T-helper 2 cell treated with Interferon-gamma antibody and Interleukin-4, amounts not matched to agents 5 μg/mL and 100 μg/mL, for 36 hours (primary cell): ENCODE measurements at regions not wholly inside any gene's neighbourhood (a gene's known extent, or its start where the extent isn't known, plus 50 kb on each side); places are given as distances from the start of the nearest gene placed in this dataset.
"Not testable (repeated sequence)": the region's sequence is repeated elsewhere in the genome, so short reads cannot be mapped to it uniquely, and the experiment has no call there.

Source experiments
- DNase-seq: peaks from one replicate; pipeline ENCODE4 v3.0.0; 2021; ENCODE audit warnings: low spot score
- H3K27ac Mint-ChIP-seq: one replicate; pipeline ENCODE4 v1.8.0; 2021; ENCODE audit warnings: mild to moderate bottlenecking, mixed read lengths
- H3K27me3 Mint-ChIP-seq: one replicate; pipeline ENCODE4 v1.8.0; 2021; ENCODE audit warnings: low read depth, mixed read lengths
- H3K36me3 Mint-ChIP-seq: one replicate; pipeline ENCODE4 v1.8.0; 2021; ENCODE audit warnings: low read depth, mixed read lengths
- H3K4me1 Mint-ChIP-seq: one replicate; pipeline ENCODE4 v1.8.0; 2021; ENCODE audit warnings: low read depth, mixed read lengths
- H3K4me3 Mint-ChIP-seq: one replicate; pipeline ENCODE4 v1.8.0; 2022; ENCODE audit warnings: mild to moderate bottlenecking, moderate library complexity, mixed read lengths
- H3K9me3 Mint-ChIP-seq: one replicate; pipeline ENCODE4 v1.8.0; 2021; ENCODE audit warnings: mixed read lengths

DNA sequence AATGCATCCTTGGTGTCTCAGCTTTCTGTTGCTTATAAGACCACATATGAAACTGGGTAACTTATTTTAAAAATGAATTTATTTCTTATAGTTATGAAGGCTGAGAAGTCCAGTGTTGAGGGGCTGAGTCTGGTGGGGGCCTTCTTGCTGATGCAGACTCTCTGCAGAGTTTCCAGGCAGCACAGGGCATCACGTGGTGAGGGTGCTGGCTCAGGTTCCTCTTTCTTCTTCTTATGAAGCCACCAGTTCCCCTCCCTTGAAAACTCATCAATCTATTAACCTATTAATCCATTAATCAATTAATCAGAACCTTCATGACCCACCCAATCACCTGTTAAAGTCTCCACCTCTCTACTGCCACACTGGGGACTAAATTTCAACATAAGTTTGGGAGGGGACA lies 595.6 kb upstream of the NRP1 start:
- Mint-ChIP-seq H3K27me3 (no peaks in the 10 kb centered on the region), H3K4me3 (no peak overlapping the region), H3K4me1 (no peaks in the 10 kb centered on the region), H3K27ac (no peak overlapping the region), H3K36me3 (no peaks in the 10 kb centered on the region), H3K9me3 (no peaks in the 10 kb centered on the region)
- no peak for DNase-seq

DNA sequence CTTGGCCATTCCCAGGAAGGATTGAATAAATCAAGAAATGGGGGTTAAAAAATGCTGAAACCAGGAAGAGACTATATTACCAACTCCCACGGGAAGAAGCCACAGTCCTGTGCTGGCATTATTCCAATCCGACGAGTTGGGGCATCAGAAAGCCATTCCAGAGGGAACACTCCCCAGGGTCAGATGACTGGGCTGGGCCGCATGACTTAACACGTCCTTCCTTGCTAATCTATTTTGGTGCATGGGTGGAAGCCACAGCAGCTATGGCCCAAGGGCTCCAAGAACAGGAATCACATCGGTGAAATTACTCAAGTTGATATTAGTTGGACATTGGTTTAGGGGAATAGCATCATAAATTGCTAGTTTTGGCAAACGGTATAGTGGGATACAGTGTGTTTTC lies 592.9 kb upstream of the NRP1 start:
- Mint-ChIP-seq H3K4me3 (no peak overlapping the region), H3K36me3 (no peaks in the 10 kb centered on the region), H3K4me1 (no peaks in the 10 kb centered on the region), H3K27ac (no peak overlapping the region), H3K27me3 (no peaks in the 10 kb centered on the region), H3K9me3 (no peaks in the 10 kb centered on the region)
- no peak for DNase-seq

DNA sequence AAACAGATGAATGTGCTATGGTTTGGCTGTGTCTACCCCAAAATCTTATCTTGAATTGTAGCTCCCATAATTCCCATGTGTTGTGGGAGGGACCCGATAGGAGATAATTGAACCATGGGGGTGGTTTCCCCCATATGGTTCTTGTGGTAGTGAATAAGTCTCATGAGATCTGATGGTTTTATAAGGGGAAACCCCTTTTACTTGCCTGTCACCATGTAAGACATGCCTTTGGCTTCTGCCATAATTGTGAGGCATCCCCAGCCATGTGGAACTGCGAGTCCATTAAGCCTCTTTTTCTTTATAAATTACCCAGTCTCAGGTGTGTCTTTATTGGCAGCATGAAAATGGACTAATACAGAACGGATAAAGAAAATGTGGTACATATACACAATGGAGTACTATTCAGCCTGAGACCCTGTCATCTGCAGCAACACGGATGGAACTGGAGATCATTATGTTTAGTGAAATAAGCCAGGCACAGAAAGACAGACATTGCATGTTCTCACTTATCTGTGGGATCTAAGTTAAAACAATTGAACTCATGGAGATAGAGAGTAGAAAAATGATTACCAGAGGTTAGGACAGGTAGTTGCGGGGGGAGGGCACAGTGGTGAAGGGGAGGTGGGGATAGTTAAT lies 587.6 kb upstream of the NRP1 start:
- DNase-seq, result no peak
- no peaks in the 10 kb centered on the region for H3K4me1 Mint-ChIP-seq
- H3K4me3 Mint-ChIP-seq, result no peak overlapping the region
- no peaks in the 10 kb centered on the region for H3K27me3 Mint-ChIP-seq
- H3K9me3 Mint-ChIP-seq, result no peaks in the 10 kb centered on the region
- no peaks in the 10 kb centered on the region for H3K36me3 Mint-ChIP-seq
- H3K27ac Mint-ChIP-seq, result no peak overlapping the region

DNA sequence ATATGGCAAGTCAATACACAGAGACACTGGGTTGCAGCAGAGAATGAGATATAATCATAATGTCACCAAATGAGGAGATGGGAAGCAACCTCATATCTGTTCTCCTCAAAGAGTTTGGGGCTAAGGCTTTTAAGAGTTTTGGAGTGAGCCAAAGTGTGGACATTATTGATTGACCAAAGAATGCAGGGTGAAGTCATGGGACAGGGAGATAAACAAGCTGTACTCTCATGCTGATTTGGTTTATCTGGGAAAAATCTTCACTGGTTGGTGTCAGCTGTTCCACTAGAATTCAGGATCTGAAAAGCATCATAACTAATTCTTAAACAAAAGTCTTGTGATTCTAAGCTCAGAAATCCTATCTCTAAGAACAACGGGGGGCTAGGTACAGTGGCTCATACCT lies 585.9 kb upstream of the NRP1 start:
- no peak for DNase-seq
- Mint-ChIP-seq H3K27ac (no peak overlapping the region), H3K4me3 (no peak overlapping the region), H3K9me3 (no peaks in the 10 kb centered on the region), H3K4me1 (no peaks in the 10 kb centered on the region), H3K27me3 (no peaks in the 10 kb centered on the region), H3K36me3 (no peaks in the 10 kb centered on the region)

DNA sequence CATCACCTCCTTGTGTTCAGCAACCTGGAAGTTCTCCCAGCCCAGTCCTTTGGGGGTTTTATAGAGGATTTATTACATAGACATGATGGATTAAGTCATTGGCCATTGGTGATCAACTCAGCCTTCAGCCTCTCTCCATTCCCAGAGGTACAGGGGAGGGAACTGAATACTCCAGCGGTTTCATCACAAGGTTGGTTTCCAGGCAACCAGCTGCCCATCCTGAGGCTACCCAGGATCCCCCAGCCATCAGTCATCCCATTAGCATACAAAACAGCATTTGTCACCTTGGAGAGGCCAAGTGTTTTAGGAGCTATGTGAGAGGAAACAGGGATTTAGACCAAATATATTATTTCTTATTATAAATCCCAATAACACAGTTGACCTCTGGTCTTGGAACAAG lies 584.8 kb upstream of the NRP1 start:
- Mint-ChIP-seq H3K9me3 (no peaks in the 10 kb centered on the region), H3K27me3 (no peaks in the 10 kb centered on the region), H3K36me3 (no peaks in the 10 kb centered on the region), H3K4me1 (no peaks in the 10 kb centered on the region), H3K4me3 (no peak overlapping the region), H3K27ac (no peak overlapping the region)
- no peak for DNase-seq

DNA sequence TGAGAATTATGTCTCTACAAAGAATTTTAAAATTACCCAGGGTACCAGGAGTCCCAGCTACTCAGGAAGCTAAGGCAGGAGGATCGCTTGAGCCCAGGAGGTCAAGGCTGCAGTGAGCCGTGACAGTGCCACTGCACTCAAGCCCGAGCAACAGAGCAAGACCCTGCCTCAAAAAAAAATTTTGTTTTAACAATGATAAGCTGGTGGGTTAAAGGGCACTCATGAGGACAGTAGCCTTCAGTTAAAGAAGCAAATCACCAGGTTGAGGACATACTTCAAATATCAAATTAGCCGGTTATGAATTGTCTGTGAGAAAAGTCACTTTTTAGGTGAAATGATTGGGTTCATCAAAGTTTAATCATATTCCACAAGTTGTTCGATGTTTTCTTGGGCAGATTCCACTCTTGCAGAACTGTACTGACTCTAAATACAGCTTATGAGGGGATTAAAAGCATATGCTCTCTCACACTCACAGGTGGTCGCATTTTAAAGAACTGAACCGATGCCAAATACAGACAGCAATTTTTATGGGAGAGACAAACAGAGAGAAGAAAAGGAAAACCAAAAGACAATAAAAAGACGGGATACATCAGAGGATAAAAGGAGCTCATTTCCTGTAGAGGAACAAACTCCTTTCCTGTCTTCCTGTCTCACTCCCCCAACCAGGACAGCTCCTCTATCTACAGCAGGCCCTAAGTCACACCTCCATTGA lies 582.8 kb upstream of the NRP1 start:
- no peaks in the 10 kb centered on the region for H3K36me3 Mint-ChIP-seq
- H3K9me3 Mint-ChIP-seq, result no peaks in the 10 kb centered on the region
- H3K4me1 Mint-ChIP-seq, result no peaks in the 10 kb centered on the region
- no peak overlapping the region for H3K4me3 Mint-ChIP-seq
- DNase-seq, result no peak
- no peak overlapping the region for H3K27ac Mint-ChIP-seq
- H3K27me3 Mint-ChIP-seq, result no peaks in the 10 kb centered on the region

DNA sequence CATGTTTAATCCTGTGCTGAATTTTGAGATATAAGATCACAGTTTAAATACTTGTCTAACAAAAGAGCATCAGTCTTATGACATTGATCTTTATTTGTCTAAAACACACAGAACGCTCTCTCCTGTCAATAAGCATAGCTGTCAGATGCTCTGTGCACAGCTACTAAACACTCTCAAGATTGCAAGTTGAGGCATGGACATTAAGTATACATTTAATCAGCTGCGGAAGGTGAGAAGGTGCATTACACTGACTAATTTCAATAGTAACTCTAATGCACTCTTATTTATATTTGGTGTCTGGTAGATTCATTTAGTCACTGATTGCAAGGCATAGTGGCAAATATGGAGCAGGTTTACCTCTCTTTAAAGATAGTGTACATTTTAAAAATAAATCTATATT lies 580.3 kb upstream of the NRP1 start:
- Mint-ChIP-seq H3K4me3 (no peak overlapping the region), H3K27me3 (no peaks in the 10 kb centered on the region), H3K9me3 (no peaks in the 10 kb centered on the region), H3K36me3 (no peaks in the 10 kb centered on the region), H3K27ac (no peak overlapping the region), H3K4me1 (no peaks in the 10 kb centered on the region)
- DNase-seq, result no peak

DNA sequence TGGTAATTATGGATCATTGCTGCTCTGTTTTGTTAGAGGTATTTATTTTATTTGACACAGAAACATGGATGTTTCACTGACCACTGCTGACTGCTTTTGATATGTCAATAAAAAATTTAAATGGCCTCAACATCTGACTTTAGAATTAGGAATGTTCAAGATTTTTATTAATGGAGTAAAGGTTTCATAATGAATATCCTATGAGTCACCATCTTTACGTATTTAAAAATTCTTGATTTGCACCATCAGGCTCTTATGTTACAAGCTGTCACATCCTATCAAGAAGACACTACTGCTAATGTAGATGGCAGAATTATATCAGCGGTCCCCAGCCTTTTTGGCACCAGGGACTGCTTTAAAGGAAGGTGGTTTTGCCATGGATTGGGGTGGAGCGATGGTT lies 578.7 kb upstream of the NRP1 start:
- no peak for DNase-seq
- Mint-ChIP-seq H3K27me3 (no peaks in the 10 kb centered on the region), H3K4me1 (no peaks in the 10 kb centered on the region), H3K9me3 (no peaks in the 10 kb centered on the region), H3K36me3 (no peaks in the 10 kb centered on the region), H3K27ac (no peak overlapping the region), H3K4me3 (no peak overlapping the region)

DNA sequence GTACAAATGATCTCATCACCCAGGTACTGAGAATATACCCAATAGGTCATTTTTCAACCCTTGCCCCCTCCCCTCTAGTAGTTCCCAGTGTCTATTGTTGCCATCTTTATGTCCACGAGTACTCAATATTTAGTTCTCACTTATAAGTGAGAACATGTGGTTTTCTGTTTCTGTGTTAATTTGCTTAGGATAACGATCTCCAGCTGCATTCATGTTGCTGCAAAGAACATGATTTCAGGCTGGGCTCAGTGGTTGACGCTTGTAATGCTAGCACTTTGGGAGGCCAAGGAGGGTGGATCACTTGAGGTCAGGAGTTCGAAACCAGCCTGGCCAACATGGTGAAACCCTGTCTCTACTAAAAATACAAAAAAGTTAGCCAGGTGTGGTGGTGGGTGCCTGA lies 575.0 kb upstream of the NRP1 start:
- not testable (repeated sequence) for H3K27me3 Mint-ChIP-seq, H3K36me3 Mint-ChIP-seq, DNase-seq, H3K4me1 Mint-ChIP-seq, H3K4me3 Mint-ChIP-seq, H3K9me3 Mint-ChIP-seq, H3K27ac Mint-ChIP-seq

DNA sequence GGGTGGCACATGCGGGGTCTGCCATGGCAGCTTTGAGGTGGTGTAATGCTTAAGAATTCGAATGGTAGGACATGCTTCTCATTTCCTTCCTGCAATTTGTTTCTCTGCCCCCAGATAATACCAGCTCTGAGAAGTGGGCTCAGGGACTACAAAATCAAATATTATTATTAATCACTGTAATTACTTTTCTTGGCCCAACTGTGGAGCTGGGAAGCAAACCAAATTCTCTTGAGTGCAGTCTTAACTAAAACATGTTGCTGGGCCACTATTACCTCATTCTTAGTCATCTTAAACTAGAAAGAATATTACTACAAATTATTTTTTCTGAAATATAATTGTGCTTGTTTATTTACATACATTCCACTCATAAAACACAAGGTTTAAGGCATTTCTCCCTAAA lies 566.7 kb upstream of the NRP1 start:
- H3K9me3 Mint-ChIP-seq, result no peaks in the 10 kb centered on the region
- H3K4me3 Mint-ChIP-seq, result no peak overlapping the region
- no peaks in the 10 kb centered on the region for H3K27me3 Mint-ChIP-seq

DNA sequence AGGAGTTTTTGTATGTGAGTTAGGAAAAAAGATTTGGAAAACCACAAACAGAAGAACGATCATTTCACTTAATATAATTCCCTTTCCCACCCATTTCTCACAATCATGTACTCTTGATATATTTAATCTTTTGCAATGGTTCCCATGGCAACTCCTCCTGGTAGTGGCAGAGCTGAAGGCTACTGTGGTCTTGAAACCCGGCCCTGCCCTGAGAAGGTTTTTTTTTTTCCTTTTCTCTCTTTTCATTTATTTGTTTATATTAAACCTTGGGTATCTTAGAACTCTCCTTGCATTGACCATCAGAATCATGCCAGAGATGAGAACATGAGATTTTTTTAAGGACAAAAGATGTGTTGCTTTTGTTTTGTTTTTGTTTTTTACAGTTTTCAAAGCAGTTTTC lies 566.1 kb upstream of the NRP1 start:
- Mint-ChIP-seq H3K27me3 (no peaks in the 10 kb centered on the region), H3K4me1 (no peaks in the 10 kb centered on the region)
- DNase-seq, result no peak

More for the DNA sequence above, 566.7 kb upstream of the NRP1 start:
- Mint-ChIP-seq H3K36me3 (no peaks in the 10 kb centered on the region), H3K4me1 (no peaks in the 10 kb centered on the region), H3K27ac (no peak overlapping the region)
- no peak for DNase-seq

DNA sequence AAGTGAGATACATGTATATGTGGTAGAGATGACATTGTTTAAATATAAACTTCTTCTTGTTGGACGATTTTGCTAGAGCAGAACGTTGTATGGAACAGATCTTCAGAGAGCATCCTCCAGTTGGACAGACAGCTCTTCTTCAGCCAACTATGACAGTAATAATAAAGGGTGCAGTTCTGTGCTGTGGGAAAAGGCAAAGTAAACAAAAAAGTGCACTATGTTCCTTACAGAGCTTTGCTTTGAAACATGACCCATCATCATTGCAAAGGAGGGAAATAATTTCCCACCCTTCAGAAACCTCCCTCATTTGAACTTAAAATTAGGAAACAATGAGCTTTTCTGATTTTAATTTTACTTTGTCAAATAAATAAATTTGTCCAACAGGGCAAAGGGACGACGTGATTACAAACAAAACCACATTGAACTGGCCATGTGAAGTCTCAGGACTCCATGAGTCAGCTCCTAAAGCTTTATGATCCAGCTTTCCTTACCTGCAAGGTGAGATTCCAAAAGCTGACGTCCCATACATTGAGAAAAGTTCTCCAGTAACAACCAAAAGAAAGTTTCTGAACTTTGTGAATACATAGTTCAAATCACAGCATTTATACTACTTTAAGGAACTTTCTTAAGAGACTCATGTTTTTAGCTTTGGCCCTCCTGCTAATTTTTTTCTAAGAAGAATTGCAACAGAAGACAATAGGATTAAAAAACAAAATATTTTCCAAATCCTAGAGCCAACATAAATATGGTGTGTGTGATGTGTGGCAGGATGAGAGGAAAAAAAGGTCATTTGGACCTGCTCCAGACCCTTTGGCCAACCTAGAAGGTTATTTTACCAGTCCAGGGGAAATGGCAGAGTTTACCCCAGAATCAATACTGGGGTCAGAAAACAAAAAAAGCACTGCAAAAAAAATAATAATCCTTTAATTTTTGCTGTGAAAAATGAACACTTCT lies 565.4 kb upstream of the NRP1 start:
- no peak for DNase-seq
- Mint-ChIP-seq H3K4me3 (no peak overlapping the region), H3K4me1 (no peaks in the 10 kb centered on the region), H3K36me3 (no peaks in the 10 kb centered on the region), H3K27me3 (no peaks in the 10 kb centered on the region), H3K9me3 (no peaks in the 10 kb centered on the region), H3K27ac (no peak overlapping the region)

More for the DNA sequence above, 566.1 kb upstream of the NRP1 start:
- H3K36me3 Mint-ChIP-seq, result no peaks in the 10 kb centered on the region
- no peak overlapping the region for H3K27ac Mint-ChIP-seq
- H3K4me3 Mint-ChIP-seq, result no peak overlapping the region
- H3K9me3 Mint-ChIP-seq, result no peaks in the 10 kb centered on the region

DNA sequence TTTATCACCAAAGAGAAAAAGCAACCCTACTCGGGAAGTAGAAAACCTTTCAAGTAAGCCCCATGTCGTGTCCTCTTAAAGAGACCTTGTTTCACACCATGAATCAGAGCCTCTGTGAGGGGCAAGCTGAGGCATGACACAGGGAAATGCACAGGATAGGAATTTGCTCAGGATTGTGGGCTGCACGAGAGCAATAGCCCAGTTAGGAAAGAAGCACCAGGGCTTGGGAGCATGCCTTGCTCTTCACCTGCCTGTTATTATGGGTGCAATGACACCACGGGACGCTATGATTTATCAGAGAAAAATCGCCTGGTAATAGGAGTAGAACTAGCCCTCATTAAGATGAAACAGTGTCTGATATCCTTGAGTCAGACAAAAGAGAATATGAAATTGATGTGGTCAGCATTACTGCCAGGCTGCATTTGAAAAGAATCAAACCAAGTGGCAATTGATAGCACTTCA lies 562.9 kb upstream of the NRP1 start:
- H3K27me3 Mint-ChIP-seq, result no peaks in the 10 kb centered on the region
- H3K4me1 Mint-ChIP-seq, result no peaks in the 10 kb centered on the region
- no peaks in the 10 kb centered on the region for H3K36me3 Mint-ChIP-seq
- H3K4me3 Mint-ChIP-seq, result no peak overlapping the region
- no peak overlapping the region for H3K27ac Mint-ChIP-seq
- no peaks in the 10 kb centered on the region for H3K9me3 Mint-ChIP-seq
- DNase-seq, result no peak

DNA sequence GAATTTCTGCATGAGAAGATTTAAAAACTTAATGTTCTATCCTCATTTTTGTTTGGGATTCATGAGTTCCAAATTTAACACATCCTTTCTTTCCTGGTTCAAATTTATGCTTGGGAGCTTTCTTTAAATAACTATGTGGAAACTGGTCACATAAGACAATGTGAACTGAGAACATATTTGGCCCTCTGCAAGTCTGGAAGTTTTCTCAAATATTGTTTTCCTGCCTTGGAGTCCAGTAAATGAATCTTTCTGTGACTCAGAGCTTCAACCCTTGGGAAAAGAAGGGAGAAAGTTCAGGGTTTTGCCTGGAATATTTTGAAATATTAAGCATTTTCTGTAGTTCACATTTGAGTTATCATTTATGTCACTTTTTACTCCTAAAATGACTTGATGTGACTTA lies 559.0 kb upstream of the NRP1 start:
- H3K4me1 Mint-ChIP-seq, result no peaks in the 10 kb centered on the region
- H3K27me3 Mint-ChIP-seq, result no peaks in the 10 kb centered on the region
- H3K4me3 Mint-ChIP-seq, result no peak overlapping the region
- no peaks in the 10 kb centered on the region for H3K36me3 Mint-ChIP-seq
- no peaks in the 10 kb centered on the region for H3K9me3 Mint-ChIP-seq
- no peak overlapping the region for H3K27ac Mint-ChIP-seq
- DNase-seq, result no peak
